Type B pancreatic cell (in vitro differentiated cells): ENCODE measurements at regions not wholly inside any gene's neighbourhood (a gene's known extent, or its start where the extent isn't known, plus 50 kb on each side); places are given as distances from the start of the nearest gene placed in this dataset.
A peak's percentile ranks its signal among the peaks of the same experiment; 100 is the strongest.

Experiments used
- DNase-seq: peaks from one replicate; pipeline ENCODE4 v3.0.0; 2021; ENCODE audit warnings: mixed read lengths; ENCODE audit not compliant: unreplicated experiment; ENCODE audit errors: extremely low spot score
- H3K27ac Mint-ChIP-seq: 2 replicates; pipeline ENCODE4 v1.8.0; 2021; ENCODE audit warnings: mild to moderate bottlenecking, mixed read lengths
- H3K27me3 Mint-ChIP-seq: 2 replicates; pipeline ENCODE4 v1.8.0; 2021; ENCODE audit warnings: mixed read lengths
- H3K36me3 Mint-ChIP-seq: 2 replicates; pipeline ENCODE4 v1.8.0; 2021; ENCODE audit warnings: mixed read lengths
- H3K4me1 Mint-ChIP-seq: one replicate; pipeline ENCODE4 v1.8.0; 2021; ENCODE audit warnings: mixed read lengths; ENCODE audit not compliant: unreplicated experiment
- H3K4me3 Mint-ChIP-seq: 2 replicates; pipeline ENCODE4 v1.8.0; 2021; ENCODE audit warnings: mild to moderate bottlenecking, mixed read lengths
- H3K9me3 Mint-ChIP-seq: 2 replicates; pipeline ENCODE4 v1.8.0; 2021; ENCODE audit warnings: mixed read lengths
- TF ChIP-seq, protein P1 (sequence below): fragments of 200-600 bp; sonication (generic); conservative IDR thresholded peaks from 2 replicates; pipeline ENCODE4 v1.5.0; 2021; ENCODE audit warnings: antibody characterized with exemption, mild to moderate bottlenecking

DNA sequence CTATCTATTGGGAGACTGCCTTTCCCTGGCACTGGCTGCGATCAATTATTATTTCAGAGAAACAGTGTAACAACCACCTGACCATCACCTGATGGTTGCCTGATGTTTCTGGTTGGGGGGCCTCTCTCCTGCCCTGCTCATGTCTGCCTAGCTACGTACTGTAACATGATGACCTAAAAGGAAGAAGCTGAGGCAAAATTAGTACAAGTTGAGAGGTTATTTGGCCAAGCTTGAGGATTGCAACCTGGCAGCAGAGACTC, 58.3 kb downstream of the OLFML3 start:
- TF ChIP-seq, protein P1, sequence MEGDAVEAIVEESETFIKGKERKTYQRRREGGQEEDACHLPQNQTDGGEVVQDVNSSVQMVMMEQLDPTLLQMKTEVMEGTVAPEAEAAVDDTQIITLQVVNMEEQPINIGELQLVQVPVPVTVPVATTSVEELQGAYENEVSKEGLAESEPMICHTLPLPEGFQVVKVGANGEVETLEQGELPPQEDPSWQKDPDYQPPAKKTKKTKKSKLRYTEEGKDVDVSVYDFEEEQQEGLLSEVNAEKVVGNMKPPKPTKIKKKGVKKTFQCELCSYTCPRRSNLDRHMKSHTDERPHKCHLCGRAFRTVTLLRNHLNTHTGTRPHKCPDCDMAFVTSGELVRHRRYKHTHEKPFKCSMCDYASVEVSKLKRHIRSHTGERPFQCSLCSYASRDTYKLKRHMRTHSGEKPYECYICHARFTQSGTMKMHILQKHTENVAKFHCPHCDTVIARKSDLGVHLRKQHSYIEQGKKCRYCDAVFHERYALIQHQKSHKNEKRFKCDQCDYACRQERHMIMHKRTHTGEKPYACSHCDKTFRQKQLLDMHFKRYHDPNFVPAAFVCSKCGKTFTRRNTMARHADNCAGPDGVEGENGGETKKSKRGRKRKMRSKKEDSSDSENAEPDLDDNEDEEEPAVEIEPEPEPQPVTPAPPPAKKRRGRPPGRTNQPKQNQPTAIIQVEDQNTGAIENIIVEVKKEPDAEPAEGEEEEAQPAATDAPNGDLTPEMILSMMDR, result no peak
- H3K27ac Mint-ChIP-seq, result peak overlapping the region; percentile 57
- no peaks in the 10 kb centered on the region for H3K27me3 Mint-ChIP-seq
- H3K36me3 Mint-ChIP-seq, result no peaks in the 10 kb centered on the region
- no peaks in the 10 kb centered on the region for H3K9me3 Mint-ChIP-seq
- no peak for DNase-seq
- H3K4me3 Mint-ChIP-seq, result no peak overlapping the region
- peaks cover 5% of the 10 kb centered on the region for H3K4me1 Mint-ChIP-seq

DNA sequence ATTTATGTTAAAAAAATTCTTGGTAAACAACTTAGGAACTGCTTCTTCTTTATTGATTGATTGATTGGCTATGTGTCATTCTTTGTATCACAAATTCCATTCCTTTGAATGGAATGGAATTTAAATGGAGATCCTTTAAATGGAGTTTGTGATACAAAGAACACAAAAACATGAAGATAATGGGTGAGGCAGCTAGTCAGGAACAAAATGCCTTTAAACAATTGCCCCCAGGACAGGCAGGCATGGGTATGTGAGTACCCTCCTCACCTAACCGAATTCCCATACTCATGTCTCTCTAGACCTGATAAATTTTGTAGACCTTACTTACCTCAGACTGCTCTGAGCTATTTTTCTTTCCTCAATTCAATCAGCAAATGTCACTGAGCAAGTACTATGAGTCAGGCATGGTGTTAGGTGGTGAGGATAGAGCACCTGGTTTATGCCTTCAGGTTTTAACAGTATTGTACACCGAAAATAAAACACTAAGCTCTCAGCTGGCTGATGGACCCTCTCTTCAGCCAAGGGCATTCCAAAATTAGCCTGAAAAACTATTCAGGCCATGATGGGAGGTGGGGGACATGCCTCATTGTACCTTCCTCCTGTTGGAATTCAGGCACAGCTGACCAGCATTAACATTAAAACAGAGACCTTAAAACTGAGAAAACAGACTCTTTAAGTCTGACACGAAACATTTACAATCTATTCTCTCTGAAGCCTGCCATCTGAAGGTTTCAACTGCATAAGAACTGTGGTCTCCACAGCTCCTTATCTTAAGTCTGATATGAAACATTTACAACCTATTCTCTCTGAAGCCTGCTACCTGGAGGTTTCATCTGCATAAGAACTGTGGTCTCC, 58.9 kb downstream of the OLFML3 start:
- Mint-ChIP-seq H3K4me3 (no peak overlapping the region), H3K4me1 (peaks cover 5% of the 10 kb centered on the region), H3K9me3 (no peaks in the 10 kb centered on the region), H3K27me3 (no peaks in the 10 kb centered on the region), H3K36me3 (no peaks in the 10 kb centered on the region), H3K27ac (peak overlapping the region; percentile 28)
- no peak for DNase-seq
- TF ChIP-seq, protein P1, result no peak
